ENCODE measurements at regions not wholly inside any gene's neighbourhood (a gene's known extent, or its start where the extent isn't known, plus 50 kb on each side); places are given as distances from the start of the nearest gene placed in this dataset.

GRCh38 chr1:192003295-192004077 is 154.8 kb upstream of the RGS18 start:
- no peak for TF ChIP-seq CTCF (IDR thresholded peaks at IDR 0.05)
- H3K36me3 ChIP-seq = no peaks in the 10 kb centered on the region
- H3K9me3 ChIP-seq = no peaks in the 10 kb centered on the region

DNA sequence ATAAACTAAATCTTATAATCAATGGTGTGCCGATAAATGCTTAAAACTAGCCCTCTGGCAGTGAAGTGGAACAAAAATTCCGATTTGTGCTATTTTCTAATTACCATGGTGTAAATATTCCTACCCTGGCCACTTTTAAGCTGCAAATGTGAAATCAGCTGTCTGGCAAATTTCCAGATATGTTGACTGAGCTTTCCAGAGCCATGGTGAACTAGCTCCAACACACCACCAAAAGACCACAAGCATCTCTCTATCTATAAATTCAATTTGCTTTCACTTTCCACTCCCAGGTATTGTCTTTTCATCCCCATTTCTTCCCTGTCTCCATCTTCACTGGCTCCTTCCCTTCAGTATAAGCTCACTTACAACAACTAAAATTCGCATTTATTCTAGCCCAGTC is 152.3 kb upstream of the RGS18 start:
- Histone ChIP-seq H3K4me1 (no peaks in the 10 kb centered on the region), H3K4me3 (no peak overlapping the region), H3K27me3 (no peaks in the 10 kb centered on the region), H3K36me3 (no peaks in the 10 kb centered on the region), H3K9me3 (no peaks in the 10 kb centered on the region), H3K27ac (no peak overlapping the region)
- no peak for TF ChIP-seq CTCF (IDR thresholded peaks at IDR 0.05)
- DNase-seq (ENCODE audit: low spot score) = no peak

More at GRCh38 chr1:192003295-192004077, 154.8 kb upstream of the RGS18 start:
- Histone ChIP-seq H3K27me3 (no peaks in the 10 kb centered on the region), H3K4me3 (no peak overlapping the region), H3K27ac (no peak overlapping the region), H3K4me1 (no peaks in the 10 kb centered on the region)
- DNase-seq (ENCODE audit: low spot score) = no peak

- Histone ChIP-seq H3K27me3 (no peaks in the 10 kb centered on the region), H3K36me3 (no peaks in the 10 kb centered on the region)
These were observed 149.9 kb upstream of the RGS18 start for GRCh38 chr1:192008281-192008825.

GRCh38 chr1:192010406-192010805 is 147.9 kb upstream of the RGS18 start:
- no peaks in the 10 kb centered on the region for H3K9me3 ChIP-seq

More at GRCh38 chr1:192008281-192008825, 149.9 kb upstream of the RGS18 start:
- no peak for TF ChIP-seq CTCF (IDR thresholded peaks at IDR 0.05)
- Histone ChIP-seq H3K9me3 (no peaks in the 10 kb centered on the region), H3K4me1 (no peaks in the 10 kb centered on the region), H3K4me3 (no peak overlapping the region), H3K27ac (no peak overlapping the region)
- no peak for DNase-seq (ENCODE audit: low spot score)

DNA sequence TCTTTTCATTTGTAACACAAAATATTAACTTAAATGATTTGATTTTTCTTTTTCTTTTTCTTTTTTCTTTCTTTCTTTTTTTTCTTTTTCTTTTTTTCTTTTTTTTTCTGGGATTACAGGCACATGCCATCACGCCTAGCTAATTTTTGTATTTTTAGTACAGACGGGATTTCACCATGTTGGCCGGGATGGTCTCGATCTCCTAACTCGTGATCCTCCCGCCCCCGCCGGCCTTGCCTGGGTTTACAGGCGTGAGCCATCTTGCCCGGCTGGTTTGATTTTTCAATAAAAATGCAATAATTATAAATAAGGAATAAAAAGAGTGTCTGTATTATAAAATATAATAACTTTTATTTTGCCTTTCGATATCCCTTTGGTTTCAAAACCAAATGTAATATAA is 146.7 kb upstream of the RGS18 start:
- no peaks in the 10 kb centered on the region for H3K36me3 ChIP-seq
- no peak overlapping the region for H3K27ac ChIP-seq
- TF ChIP-seq CTCF (IDR thresholded peaks at IDR 0.05) = no peak
- no peak overlapping the region for H3K4me3 ChIP-seq
- no peaks in the 10 kb centered on the region for H3K27me3 ChIP-seq
- no peaks in the 10 kb centered on the region for H3K9me3 ChIP-seq
- no peak for DNase-seq (ENCODE audit: low spot score)
- no peaks in the 10 kb centered on the region for H3K4me1 ChIP-seq

More at GRCh38 chr1:192010406-192010805, 147.9 kb upstream of the RGS18 start:
- H3K4me3 ChIP-seq = no peak overlapping the region
- no peaks in the 10 kb centered on the region for H3K27me3 ChIP-seq
- H3K36me3 ChIP-seq = no peaks in the 10 kb centered on the region
- DNase-seq (ENCODE audit: low spot score) = no peak
- H3K4me1 ChIP-seq = no peaks in the 10 kb centered on the region
- TF ChIP-seq CTCF (IDR thresholded peaks at IDR 0.05) = no peak
- no peak overlapping the region for H3K27ac ChIP-seq

All from right atrium auricular region (tissue), 2 donors.